Esophagus squamous epithelium (tissue), 5 donors: ENCODE measurements at regions not wholly inside any gene's neighbourhood (a gene's known extent, or its start where the extent isn't known, plus 50 kb on each side); places are given as distances from the start of the nearest gene placed in this dataset.

ENCODE experiments used
- DNase-seq: peaks from one replicate; lab custom pipeline; 2025; lab: John Stamatoyannopoulos, UW
- H3K27ac ChIP-seq, 4 donors: fragments of 200-600 bp; sonication (generic); one replicate each; pipeline ENCODE4 v1.5.1; 2016 to 2019; ENCODE audit warnings: mild to moderate bottlenecking in 1 of 4
- H3K27me3 ChIP-seq, 4 donors: fragments of 200-600 bp; sonication (generic); 1 replicate in 3 of 4; 2 replicates in 1 of 4; pipeline versions ENCODE4 v1.5.1 to v1.6.0; 2017 to 2021; ENCODE audit warnings: antibody characterized with exemption in 1 of 4
- H3K36me3 ChIP-seq, 3 donors: fragments of 200-600 bp; sonication (generic); one replicate each; pipeline ENCODE4 v1.5.1; 2016 to 2019
- H3K4me1 ChIP-seq, 3 donors: fragments of 200-600 bp; sonication (generic); one replicate each; pipeline ENCODE4 v1.5.1; 2017 to 2019
- H3K4me3 ChIP-seq, 4 donors: fragments of 200-600 bp; sonication (generic); 1 replicate in 3 of 4; 2 replicates in 1 of 4; pipeline ENCODE4 v1.5.1; 2016 to 2019; ENCODE audit warnings: mild to moderate bottlenecking in 2 of 4, moderate library complexity in 1 of 4
- H3K9me3 ChIP-seq, 3 donors: fragments of 200-600 bp; sonication (generic); one replicate each; pipeline ENCODE4 v1.5.1; 2016 to 2019
- POLR2A ChIP-seq, 4 donors: fragments of 450-650 bp; IDR thresholded peaks; one replicate each; pipeline ENCODE4 v1.6.1; 2017; ENCODE audit warnings: antibody characterized with exemption in 4 of 4, mild to moderate bottlenecking in 4 of 4, moderate library complexity in 3 of 4
- WGBS, 2 donors: methylation state at CpG; one replicate each; pipeline ENCODE4 v1.1.5; 2018; 5-methylcytosine and 5-hydroxymethylcytosine counted together
- intact Hi-C: fragments of 100-400 bp; cut with DNase I; formaldehyde crosslinking; loops from one replicate; pipeline ENCODE4 v1.15.0; 2022
- TF ChIP-seq, protein P1 (sequence below), 6 experiments: fragments of 450-650 bp in 4 of 6; fragments of 200-600 bp in 2 of 6; sonication (generic) in 2 of 6; IDR thresholded peaks; one replicate each; pipeline ENCODE4 v1.5.1; 2016 to 2019; ENCODE audit warnings: antibody characterized with exemption in 6 of 6, mild to moderate bottlenecking in 4 of 6, moderate library complexity in 4 of 6
- donor health status: DM: yes; HTN: yes; CAD: no.

DNA sequence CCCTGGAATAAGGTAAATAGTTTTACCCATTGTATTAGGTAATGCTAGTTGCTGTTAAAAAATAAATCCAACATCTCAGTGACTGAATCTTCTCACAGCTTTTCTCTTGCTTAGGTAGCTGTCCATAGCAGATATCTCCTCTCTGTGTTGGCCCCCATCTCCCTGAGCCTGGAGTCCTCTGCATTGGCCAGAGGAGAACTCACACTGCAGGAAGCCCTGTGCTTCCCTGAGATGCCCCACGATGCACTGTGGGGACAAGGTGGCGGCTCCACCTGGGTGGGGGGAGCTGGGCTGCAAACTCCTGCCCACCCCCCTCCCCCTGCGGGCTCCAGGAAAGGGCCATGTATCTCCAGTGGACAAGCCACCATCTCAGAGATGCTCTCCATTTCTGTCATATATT is 80.4 kb upstream of the SALL3 start:
- intact Hi-C loops: no loop called here
- WGBS, 2 donors: 85% methylated on average over 3 of the region's 3 CpGs; no CpG with 5 or more reads in 1 of the 2 donors
- no peak for DNase-seq

DNA sequence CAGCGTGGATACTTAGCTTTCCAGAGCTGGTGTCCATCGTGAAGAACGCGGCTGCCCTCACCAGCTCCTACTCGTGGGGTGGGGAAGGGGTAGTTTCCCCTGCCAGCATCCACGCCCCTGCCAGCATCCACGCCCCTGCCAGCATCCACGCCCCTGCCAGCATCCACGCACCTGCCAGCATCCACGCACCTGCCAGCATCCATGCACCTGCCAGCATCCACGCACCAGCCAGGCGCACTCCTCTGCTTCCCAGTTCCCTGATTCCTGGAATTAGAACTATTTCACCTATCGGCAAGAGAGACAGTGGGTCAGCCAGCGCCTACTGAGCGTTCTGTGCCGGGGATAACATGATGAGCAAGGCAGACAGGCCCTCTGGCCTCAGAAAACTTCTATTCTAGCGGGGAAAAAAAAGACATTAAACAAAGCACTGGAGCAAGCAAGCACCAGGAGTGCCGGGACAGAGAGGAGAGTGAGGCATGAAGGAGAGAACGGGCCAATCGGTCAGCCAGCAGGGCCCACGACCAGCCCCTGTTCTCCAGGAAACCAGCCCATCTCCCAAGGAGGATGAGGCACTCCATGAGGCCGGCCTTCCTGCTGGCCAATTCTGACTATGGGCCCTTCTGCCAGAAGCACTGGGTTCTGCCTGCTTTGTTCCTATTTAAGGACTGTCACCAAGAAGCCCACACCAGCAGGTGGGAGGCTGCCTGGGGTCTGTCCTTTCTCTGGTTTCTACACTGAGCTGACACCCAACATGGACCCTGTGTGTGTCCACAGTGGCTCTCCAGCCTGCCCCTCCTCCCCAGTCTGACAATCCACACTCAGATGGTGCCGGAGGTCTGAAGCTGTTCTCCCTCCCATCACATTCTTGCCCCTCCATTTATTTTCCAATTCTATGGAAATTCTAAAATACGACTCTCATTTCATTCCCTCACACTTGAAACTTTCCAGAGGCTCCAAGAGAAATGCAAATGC is 78.4 kb upstream of the SALL3 start:
- WGBS, 2 donors: 77 to 81% methylated on average over 12 to 17 of the region's 24 CpGs

More for the DNA sequence above, 80.4 kb upstream of the SALL3 start:
- Histone ChIP-seq H3K36me3 (no peaks in the 10 kb centered on the region), H3K4me3 (no peak overlapping the region), H3K27me3 (peaks cover 0 to 28% (median 0%) of the 10 kb centered on the region in 4 donors), H3K9me3 (peaks cover 0 to 7% (median 0%) of the 10 kb centered on the region in 3 donors), H3K27ac (no peak overlapping the region), H3K4me1 (no peaks in the 10 kb centered on the region)
- no peak for TF ChIP-seq POLR2A (IDR thresholded peaks at IDR 0.05)
- TF ChIP-seq, protein P1, sequence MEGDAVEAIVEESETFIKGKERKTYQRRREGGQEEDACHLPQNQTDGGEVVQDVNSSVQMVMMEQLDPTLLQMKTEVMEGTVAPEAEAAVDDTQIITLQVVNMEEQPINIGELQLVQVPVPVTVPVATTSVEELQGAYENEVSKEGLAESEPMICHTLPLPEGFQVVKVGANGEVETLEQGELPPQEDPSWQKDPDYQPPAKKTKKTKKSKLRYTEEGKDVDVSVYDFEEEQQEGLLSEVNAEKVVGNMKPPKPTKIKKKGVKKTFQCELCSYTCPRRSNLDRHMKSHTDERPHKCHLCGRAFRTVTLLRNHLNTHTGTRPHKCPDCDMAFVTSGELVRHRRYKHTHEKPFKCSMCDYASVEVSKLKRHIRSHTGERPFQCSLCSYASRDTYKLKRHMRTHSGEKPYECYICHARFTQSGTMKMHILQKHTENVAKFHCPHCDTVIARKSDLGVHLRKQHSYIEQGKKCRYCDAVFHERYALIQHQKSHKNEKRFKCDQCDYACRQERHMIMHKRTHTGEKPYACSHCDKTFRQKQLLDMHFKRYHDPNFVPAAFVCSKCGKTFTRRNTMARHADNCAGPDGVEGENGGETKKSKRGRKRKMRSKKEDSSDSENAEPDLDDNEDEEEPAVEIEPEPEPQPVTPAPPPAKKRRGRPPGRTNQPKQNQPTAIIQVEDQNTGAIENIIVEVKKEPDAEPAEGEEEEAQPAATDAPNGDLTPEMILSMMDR (IDR thresholded peaks at IDR 0.05): no peak

DNA sequence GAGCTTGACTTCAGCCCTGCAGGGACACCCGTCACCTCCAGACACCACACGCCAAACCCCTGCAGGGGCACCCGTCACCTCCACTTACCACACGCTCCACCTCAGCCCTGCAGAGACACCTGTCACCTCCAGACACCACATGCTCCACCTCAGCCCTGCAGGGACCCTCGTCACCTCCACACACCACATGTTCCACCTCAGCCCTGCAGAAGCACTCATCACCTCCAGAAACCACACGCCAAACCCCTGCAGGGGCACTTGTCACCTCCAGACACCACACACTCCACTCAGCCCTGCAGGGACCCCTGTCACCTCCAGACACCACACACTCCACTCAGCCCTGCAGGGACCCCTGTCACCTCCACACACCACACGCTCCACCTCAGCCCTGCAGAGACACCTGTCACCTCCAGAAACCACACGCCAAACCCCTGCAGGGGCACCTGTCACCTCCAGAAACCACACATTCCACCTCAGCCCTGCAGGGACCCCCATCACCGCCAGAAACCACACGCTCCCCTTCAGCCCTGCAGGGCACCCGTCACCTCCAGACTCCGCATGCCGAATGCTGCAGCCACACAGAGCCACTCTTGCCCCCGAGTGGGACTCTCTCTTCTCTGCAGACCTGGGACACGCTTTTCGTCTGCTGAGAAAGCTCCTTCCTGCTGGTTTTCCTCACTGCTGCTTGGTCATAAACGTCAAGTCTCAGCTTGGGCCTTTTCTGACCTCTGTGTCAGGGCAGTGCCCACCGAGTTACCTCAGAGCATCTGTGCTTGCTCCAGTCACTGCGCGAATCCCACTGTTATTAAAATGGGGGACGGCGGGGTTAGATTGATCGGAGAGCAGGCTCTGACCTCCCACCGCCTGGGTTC is 77.5 kb upstream of the SALL3 start:
- H3K4me3 ChIP-seq: no peak overlapping the region
- H3K4me1 ChIP-seq: no peaks in the 10 kb centered on the region
- TF ChIP-seq, protein P1 (IDR thresholded peaks at IDR 0.05): no peak
- no peak for TF ChIP-seq POLR2A (IDR thresholded peaks at IDR 0.05)
- peaks cover 0 to 21% (median 0%) of the 10 kb centered on the region in 4 donors for H3K27me3 ChIP-seq
- DNase-seq: no peak
- peaks cover 0 to 7% (median 0%) of the 10 kb centered on the region in 3 donors for H3K9me3 ChIP-seq
- WGBS, 2 donors: 64 to 66% methylated on average over 14 to 18 of the region's 24 CpGs
- intact Hi-C loops: no loop called here
- no peak overlapping the region for H3K27ac ChIP-seq
- no peaks in the 10 kb centered on the region for H3K36me3 ChIP-seq

More for the DNA sequence above, 78.4 kb upstream of the SALL3 start:
- intact Hi-C loops: no loop called here
- Histone ChIP-seq H3K27me3 (peaks cover 0 to 21% (median 0%) of the 10 kb centered on the region in 4 donors), H3K36me3 (no peaks in the 10 kb centered on the region), H3K4me1 (no peaks in the 10 kb centered on the region), H3K9me3 (peaks cover 0 to 7% (median 0%) of the 10 kb centered on the region in 3 donors), H3K27ac (no peak overlapping the region), H3K4me3 (no peak overlapping the region)
- TF ChIP-seq, protein P1 (IDR thresholded peaks at IDR 0.05): no peak
- TF ChIP-seq POLR2A (IDR thresholded peaks at IDR 0.05): no peak
- no peak for DNase-seq

DNA sequence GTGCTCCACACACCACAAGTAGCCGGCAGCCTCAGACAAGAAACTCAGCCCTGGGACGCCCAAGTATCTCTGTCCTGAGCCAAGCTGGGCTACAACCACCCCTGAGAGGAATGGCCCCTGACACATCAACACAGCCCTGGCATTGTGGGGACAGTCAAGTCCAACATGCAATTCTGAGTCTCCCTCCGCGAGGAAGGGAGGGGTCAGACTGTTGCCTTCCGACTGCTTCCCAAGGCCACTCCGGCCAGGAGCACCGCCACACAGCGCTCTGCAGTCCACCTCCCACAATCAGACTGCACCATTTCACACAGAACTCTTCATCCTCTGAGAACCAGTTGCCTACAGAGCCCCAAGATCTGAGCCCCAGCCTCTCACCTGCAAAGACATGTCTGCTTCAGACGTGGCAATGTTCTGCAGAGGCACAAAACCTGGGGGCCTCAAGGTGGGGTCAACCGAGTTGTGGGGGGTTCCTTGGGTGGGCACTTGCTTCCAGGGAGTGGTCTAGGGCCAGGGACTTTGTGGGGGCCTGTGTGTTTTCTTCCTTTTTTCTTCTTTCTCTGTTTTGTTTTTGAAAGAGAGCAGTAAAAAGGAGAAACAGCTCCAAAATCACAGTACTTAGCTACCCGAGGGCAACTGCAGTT is 76.7 kb upstream of the SALL3 start:
- TF ChIP-seq POLR2A (IDR thresholded peaks at IDR 0.05): no peak
- TF ChIP-seq, protein P1 (IDR thresholded peaks at IDR 0.05): no peak
- no peak for DNase-seq

More for the DNA sequence above, 76.7 kb upstream of the SALL3 start:
- H3K4me3 ChIP-seq: no peak overlapping the region
- WGBS, 2 donors: 35 to 61% methylated on average over 3 to 9 of the region's 11 CpGs
- H3K27ac ChIP-seq: no peak overlapping the region
- no peaks in the 10 kb centered on the region for H3K36me3 ChIP-seq
- peaks cover 0 to 23% (median 0%) of the 10 kb centered on the region in 4 donors for H3K27me3 ChIP-seq
- H3K4me1 ChIP-seq: no peaks in the 10 kb centered on the region
- peaks cover 0 to 7% (median 0%) of the 10 kb centered on the region in 3 donors for H3K9me3 ChIP-seq
- intact Hi-C loops: no loop called here
